ENCODE measurements at regions not wholly inside any gene's neighbourhood (a gene's known extent, or its start where the extent isn't known, plus 50 kb on each side); places are given as distances from the start of the nearest gene placed in this dataset.

GRCh38 chr12:4114986-4115385 is 158.6 kb upstream of the CCND2 start:
- TF ChIP-seq CTCF (IDR thresholded peaks at IDR 0.05) = no peak
- Histone ChIP-seq H3K36me3 (no peaks in the 10 kb centered on the region), H3K9me3 (no peaks in the 10 kb centered on the region), H3K27me3 (ENCODE audit: low read depth) (peaks cover 13% of the 10 kb centered on the region), H3K27ac (no peak overlapping the region), H3K4me1 (peaks cover 22% of the 10 kb centered on the region), H3K4me3 (no peak overlapping the region)
- intact Hi-C loops (cut with DNase I) = no loop called here
- ATAC-seq (no peak), DNase-seq (no peak)

GRCh38 chr12:4112734-4113325 is 160.7 kb upstream of the CCND2 start:
- DNase-seq (no peak), ATAC-seq (no peak)
- no peak overlapping the region for H3K27ac ChIP-seq
- H3K27me3 ChIP-seq (ENCODE audit: low read depth) = peaks cover 13% of the 10 kb centered on the region
- intact Hi-C loops (cut with DNase I) = no loop called here
- TF ChIP-seq CTCF (IDR thresholded peaks at IDR 0.05) = no peak
- no peak overlapping the region for H3K4me3 ChIP-seq
- H3K4me1 ChIP-seq = peaks cover 20% of the 10 kb centered on the region
- no peaks in the 10 kb centered on the region for H3K9me3 ChIP-seq
- no peaks in the 10 kb centered on the region for H3K36me3 ChIP-seq

- no peak for TF ChIP-seq CTCF (IDR thresholded peaks at IDR 0.05)
- H3K36me3 ChIP-seq = no peaks in the 10 kb centered on the region
- H3K27me3 ChIP-seq (ENCODE audit: low read depth) = peaks cover 13% of the 10 kb centered on the region
- DNase-seq = no peak
- intact Hi-C loops (cut with DNase I) = no loop called here
- ATAC-seq = no peak
- no peak overlapping the region for H3K4me3 ChIP-seq
- peaks cover 14% of the 10 kb centered on the region for H3K4me1 ChIP-seq
- H3K27ac ChIP-seq = no peak overlapping the region
- no peaks in the 10 kb centered on the region for H3K9me3 ChIP-seq
Measured at GRCh38 chr12:4112290-4112689, 161.3 kb upstream of the CCND2 start.

GRCh38 chr12:4111010-4111409 is 162.6 kb upstream of the CCND2 start:
- intact Hi-C loops (cut with DNase I) = no loop called here

GRCh38 chr12:4109826-4110225 is 163.7 kb upstream of the CCND2 start:
- Histone ChIP-seq H3K4me1 (no peaks in the 10 kb centered on the region), H3K27me3 (ENCODE audit: low read depth) (peaks cover 15% of the 10 kb centered on the region), H3K36me3 (no peaks in the 10 kb centered on the region), H3K27ac (no peak overlapping the region), H3K9me3 (no peaks in the 10 kb centered on the region), H3K4me3 (no peak overlapping the region)
- no peak for TF ChIP-seq CTCF (IDR thresholded peaks at IDR 0.05)
- ATAC-seq = no peak
- intact Hi-C loops (cut with DNase I) = no loop called here
- DNase-seq = no peak

More at GRCh38 chr12:4111010-4111409, 162.6 kb upstream of the CCND2 start:
- no peaks in the 10 kb centered on the region for H3K9me3 ChIP-seq
- DNase-seq (no peak), ATAC-seq (no peak)
- H3K36me3 ChIP-seq = no peaks in the 10 kb centered on the region
- no peak overlapping the region for H3K27ac ChIP-seq
- H3K4me1 ChIP-seq = peaks cover 3% of the 10 kb centered on the region
- H3K27me3 ChIP-seq (ENCODE audit: low read depth) = peaks cover 19% of the 10 kb centered on the region
- no peak overlapping the region for H3K4me3 ChIP-seq
- TF ChIP-seq CTCF (IDR thresholded peaks at IDR 0.05) = no peak
